NCI-H774 (cell line): ENCODE measurements at regions not wholly inside any gene's neighbourhood (a gene's known extent, or its start where the extent isn't known, plus 50 kb on each side); places are given as distances from the start of the nearest gene placed in this dataset.
"Not testable (repeated sequence)": the region's sequence is repeated elsewhere in the genome, so short reads cannot be mapped to it uniquely, and the experiment has no call there.

Experiments used
- DNase-seq: peaks from one replicate; lab custom pipeline; 2025; lab: John Stamatoyannopoulos, UW

DNA sequence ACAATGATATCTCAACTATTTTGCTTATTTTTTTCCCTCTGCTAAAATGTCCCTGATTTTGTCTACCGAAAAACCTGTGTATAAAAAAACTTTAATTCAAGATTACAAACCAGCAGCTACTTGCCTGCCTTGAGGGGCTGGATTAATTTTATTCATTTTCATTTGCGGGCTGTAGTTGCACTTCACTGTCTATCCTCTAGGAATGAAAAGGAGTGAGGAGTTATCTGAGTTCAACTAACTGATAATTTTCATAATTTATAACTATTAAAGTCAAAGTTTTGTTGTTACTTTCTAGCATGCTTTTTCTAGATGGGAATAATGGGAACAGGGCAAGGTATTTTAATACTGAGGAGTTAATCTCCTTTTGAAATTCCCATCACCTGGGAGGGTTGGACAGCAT, 50.3 kb upstream of the AGTPBP1 start:
- not testable (repeated sequence) for DNase-seq

DNA sequence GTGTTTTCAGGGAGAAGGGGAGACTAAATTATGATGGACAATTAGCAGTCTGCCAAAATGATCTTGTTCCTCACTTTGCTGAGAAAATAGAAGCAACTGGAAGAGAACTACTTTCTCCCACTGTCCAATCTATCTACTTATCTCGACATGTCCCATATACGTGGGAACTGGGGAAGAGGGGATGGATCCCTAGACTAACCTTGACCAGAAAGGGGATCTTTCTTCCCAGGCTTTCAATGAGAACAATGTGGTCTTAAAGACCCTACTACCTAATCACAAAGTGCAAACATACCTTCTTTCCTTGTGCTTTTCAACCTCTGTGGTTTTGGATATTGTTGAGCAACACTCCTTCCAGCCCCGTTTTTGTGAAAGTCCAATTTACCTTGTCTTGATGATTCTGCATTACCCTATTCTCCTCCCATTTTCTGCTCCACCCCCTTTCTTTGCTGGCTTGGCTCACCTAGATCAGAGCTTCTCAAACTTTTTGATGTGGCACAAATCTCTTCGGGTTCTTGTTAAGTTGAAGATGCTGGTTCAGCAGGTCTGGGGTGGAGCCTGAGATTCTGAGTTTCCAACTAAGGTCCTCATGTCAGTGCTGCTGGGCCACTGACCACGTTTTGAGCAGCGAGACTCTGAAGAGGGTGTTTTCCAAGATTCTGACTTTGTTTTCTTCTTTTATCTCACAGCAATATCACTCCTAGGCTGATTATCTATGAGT, 61.4 kb upstream of the AGTPBP1 start:
- not testable (repeated sequence) for DNase-seq

DNA sequence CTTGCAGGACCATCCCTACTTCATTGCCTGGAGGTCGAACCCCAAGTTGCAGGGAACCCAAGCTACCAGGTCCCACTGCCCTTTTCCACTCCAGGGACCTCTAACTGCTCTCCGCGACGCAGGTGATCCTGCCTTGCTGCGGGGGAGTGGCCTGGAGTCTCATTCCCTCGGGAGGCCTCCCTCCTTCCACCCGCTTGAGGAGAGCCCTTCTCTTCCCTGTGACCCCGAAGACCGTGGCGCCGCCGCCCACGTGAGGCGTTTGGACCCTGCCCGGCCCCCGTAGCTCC, 63.0 kb upstream of the AGTPBP1 start:
- DNase-seq, result not testable (repeated sequence)

DNA sequence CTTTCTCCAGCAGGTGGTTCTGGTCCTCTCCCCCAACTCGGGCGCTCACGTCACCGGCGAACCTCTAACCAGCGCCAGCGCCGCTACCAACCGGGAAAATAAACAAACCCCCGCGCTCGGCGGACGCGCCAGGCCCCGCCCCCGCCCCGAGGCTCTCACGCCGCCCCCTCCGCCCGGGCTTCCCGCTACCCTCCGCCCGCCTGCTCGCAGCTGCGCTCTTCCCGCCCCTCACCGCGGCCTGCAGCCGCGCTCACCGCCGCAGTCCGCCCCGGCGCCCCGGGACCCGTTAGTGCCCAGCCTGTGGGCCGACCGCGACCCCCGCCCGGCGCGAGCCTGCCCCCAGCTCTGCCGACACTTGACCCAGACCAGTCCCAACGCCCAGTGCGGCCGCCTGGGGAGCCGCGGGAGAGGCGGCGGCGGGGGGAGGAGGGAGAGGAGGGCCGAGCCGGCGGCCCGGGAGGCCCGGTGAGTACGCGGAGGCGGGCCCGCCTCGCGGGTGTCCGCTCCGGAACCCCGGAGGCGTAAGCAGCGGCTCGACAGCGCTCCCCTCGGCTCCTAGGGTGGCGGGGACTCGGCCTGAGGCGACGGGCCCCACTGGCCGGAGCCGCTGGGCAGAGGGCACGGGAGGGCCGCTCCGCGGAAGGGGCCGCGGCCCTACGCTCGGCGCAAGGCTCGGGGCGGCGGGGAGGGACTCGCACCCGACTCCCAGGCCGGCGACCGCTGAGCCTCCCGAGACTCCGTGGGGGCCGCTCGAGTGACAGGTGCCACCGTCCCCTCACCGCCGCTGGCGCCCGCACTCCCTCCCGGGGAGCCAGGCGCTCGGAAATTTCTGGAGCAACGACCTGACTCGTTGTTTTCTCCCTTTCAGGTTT, 63.6 kb upstream of the AGTPBP1 start:
- DNase-seq, result peak; percentile 53

DNA sequence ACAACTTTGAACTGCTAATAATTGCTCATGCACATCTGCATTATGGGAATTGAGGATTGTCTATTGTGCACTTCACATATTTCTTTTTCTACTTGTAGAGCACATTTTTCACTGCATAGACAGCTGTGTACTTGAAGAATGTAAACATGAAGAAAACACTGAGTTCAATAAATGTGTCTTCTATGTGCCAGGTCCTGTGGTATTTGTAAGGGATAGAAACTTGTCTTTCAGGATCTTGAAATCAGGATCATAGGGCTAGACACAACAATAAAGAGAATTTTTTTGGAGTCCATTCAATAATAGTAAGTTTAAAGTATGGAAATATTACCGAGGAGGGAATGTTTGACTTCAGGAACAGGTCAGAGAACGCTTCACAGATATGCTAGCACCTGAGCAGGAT, 66.6 kb upstream of the AGTPBP1 start:
- not testable (repeated sequence) for DNase-seq

GRCh38 chr9:85813388-85813787, 71.6 kb upstream of the AGTPBP1 start:
- DNase-seq, result not testable (repeated sequence)

DNA sequence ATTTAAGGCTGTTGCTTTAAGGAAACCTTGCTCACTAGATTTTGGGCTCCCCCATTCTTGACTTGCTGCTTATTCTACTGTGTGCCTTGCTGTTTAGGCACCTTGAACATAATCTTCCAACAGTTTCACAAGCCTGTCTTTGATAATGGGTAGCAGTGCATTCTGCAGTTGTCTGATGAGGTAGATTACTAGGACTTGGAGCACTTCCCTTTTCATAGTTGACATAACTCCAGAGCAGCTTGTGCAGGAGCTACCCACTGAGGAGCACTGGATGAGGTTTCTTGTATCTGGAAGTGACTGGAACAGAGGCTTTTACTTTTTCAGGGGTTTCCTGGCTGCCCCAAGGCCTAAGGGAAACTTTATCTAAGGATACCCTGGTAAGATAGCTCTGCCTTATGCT, 73.0 kb upstream of the AGTPBP1 start:
- not testable (repeated sequence) for DNase-seq

DNA sequence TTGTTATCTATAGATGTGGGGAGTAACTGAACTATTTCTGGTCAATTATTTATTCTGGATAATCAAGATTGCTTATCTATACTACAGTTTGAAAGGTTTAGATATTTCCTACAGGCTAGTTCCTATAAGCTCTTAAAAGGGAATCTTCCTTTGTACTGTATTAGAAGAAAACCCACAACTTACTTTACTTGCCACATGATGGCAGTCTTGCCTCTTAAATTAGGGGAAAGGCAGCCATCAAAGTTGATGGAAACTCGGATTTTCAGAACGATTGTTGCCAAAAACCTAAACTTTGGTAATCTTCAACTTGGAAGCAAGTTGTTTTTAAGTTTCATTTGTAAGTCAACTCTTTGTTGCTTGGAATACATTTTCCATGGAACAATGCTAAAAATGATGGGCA, 77.2 kb upstream of the AGTPBP1 start:
- not testable (repeated sequence) for DNase-seq

- DNase-seq, result not testable (repeated sequence)
Observed at GRCh38 chr9:85820598-85820997, 78.8 kb upstream of the AGTPBP1 start.

- not testable (repeated sequence) for DNase-seq
Observed at GRCh38 chr9:85824949-85825348, 83.2 kb upstream of the AGTPBP1 start.

GRCh38 chr9:85834591-85834990, 92.8 kb upstream of the AGTPBP1 start:
- DNase-seq, result not testable (repeated sequence)

GRCh38 chr9:85843949-85844348, 97.0 kb upstream of the NAA35 start:
- DNase-seq, result not testable (repeated sequence)

DNA sequence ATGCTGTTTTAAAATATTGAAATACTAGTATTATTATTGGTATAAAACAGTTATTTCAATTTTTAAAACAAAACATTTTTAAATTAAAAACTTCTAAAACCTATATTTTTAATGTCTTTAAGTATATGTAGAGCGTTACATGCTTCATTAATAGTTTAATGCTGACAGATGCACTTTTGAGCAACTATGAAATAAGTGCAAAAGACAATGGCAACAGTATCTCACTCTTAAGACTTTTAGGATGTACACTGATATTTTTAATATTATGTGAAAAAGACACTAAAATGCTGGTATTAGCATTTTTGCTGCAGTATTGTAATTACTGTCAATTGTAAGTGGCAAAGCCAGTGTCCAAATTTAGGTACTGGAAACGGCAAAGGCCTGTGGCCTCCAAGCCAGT, 93.2 kb upstream of the NAA35 start:
- not testable (repeated sequence) for DNase-seq

DNA sequence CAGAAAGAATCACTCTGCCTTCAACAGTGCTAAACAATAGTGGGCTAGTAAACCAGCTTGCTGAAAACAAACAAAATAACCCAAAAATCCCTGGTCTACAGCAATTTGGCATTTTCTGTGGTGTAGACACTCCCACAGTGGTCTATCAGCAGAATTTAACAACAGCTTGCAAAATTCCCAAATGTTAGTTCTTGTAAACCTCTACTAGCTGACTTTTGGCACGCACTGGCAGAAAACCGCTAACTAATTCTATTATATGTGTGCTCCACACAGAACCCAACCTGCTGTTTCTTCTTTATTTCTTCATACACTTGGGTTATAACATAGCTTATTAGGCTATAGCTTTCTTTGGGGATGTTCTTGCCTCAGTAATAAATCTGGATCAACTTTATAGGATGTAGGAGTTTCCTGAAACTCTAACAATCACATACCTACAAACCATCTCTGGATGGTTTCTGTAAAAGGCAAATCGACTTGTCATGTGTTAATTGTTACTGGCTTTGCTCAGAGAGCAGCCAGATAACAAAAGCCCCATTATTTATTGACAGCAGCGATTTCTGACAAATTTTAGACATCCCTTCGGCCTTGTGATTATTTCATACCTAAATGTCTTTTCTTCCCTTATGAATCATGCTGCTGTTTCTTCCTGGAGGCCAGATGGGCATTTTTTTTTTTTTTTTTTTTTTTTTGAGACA, 82.7 kb upstream of the NAA35 start:
- no peak for DNase-seq

DNA sequence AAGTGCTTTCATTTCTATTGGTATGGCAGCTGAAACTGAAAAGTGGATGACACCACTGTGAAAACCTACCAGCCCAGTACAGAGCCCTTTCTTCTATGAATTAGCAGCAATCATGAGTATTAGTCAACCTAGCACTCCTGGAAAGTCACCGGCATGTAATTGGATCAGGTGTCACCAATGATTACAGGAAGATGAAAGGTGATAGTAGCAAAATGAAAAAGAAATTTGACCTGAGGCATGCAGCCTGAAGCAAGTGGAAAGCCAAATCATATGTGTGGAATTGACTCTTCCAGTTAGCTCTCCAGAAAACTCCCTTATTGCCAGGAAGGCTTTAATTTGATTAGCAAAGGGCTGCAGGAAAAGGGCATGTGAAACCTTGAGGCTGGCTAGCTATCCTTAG, 81.2 kb upstream of the NAA35 start:
- no peak for DNase-seq

GRCh38 chr9:85861882-85862281, 79.1 kb upstream of the NAA35 start:
- not testable (repeated sequence) for DNase-seq

DNA sequence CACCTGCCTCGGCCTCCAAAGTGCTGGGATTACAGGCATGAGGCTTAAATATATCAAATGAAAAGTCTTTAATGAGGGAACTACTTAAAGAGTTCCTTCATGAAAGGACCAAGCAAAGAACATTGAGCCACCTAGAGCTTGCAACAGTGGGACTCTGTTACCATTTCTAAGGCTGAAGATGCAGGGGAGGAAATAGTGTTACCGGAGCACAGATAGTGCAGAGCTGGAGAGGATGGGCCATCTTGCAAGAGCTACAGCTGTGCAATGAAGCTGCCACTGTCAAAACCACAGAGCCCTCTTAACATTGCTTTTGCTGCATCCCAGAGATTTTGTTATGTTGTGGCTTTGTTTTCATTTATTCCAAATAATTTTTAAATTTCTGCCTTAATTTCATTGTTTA, 77.1 kb upstream of the NAA35 start:
- no peak for DNase-seq

GRCh38 chr9:85871008-85871407, 69.9 kb upstream of the NAA35 start:
- DNase-seq, result no peak

- DNase-seq, result not testable (repeated sequence)
Observed at GRCh38 chr9:85871683-85872082, 69.3 kb upstream of the NAA35 start.

DNA sequence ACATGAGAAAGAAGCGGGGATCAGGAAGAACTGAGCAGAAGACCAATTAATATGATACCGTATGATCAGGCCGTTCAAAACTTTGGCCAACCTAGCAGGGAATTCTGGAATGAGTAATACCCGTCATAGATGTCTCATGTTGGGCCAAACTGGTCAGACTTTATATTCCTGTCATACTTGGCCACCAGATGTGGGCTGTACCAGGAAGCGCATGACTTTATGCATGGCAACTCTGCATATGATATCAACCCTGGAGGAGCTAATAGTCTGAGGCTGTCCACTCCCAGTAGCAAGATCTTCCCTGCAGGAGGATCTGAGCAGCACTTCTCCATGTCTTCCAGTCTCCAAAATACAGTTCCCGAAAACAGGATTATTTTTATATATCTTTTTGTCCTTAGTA, 68.5 kb upstream of the NAA35 start:
- no peak for DNase-seq

DNA sequence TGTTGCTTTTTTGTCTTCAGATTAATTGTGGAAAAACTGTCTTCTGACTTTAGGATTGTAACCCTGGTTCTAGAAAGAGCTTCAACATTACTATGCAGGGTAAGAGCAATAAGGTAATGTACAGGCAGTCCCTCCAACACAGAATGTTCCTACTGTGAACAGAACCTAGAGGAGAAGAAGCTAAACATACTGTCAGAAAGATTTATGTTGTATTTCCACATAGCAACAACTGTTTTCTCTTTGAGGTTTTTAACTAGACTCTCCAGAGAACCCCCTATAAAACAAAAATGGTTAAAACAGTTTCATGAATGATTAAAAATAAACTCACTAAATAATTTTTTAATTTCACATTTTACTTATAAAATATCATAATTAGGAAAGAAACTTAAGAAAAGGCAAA, 64.3 kb upstream of the NAA35 start:
- DNase-seq, result no peak

- DNase-seq, result not testable (repeated sequence)
Observed at GRCh38 chr9:85878872-85879597, 61.9 kb upstream of the NAA35 start.
